Ovary (tissue), 3 donors: ENCODE measurements at regions not wholly inside any gene's neighbourhood (a gene's known extent, or its start where the extent isn't known, plus 50 kb on each side); places are given as distances from the start of the nearest gene placed in this dataset.

ENCODE experiments used
- POLR2A ChIP-seq: fragments of 450-650 bp; IDR thresholded peaks from one replicate; pipeline ENCODE4 v1.6.1; 2017; ENCODE audit warnings: antibody characterized with exemption, mild to moderate bottlenecking, moderate library complexity
- TF ChIP-seq, protein P1 (sequence below), 3 donors: fragments of 450-650 bp in 2 of 3; fragments of 200-600 bp in 1 of 3; IDR thresholded peaks; one replicate each; pipeline versions ENCODE4 v1.5.1 to v1.8.0; 2016 to 2022; ENCODE audit warnings: antibody characterized with exemption in 3 of 3, mild to moderate bottlenecking in 1 of 3
- donor health status: DM: no; HTN: no; CAD: no.

DNA sequence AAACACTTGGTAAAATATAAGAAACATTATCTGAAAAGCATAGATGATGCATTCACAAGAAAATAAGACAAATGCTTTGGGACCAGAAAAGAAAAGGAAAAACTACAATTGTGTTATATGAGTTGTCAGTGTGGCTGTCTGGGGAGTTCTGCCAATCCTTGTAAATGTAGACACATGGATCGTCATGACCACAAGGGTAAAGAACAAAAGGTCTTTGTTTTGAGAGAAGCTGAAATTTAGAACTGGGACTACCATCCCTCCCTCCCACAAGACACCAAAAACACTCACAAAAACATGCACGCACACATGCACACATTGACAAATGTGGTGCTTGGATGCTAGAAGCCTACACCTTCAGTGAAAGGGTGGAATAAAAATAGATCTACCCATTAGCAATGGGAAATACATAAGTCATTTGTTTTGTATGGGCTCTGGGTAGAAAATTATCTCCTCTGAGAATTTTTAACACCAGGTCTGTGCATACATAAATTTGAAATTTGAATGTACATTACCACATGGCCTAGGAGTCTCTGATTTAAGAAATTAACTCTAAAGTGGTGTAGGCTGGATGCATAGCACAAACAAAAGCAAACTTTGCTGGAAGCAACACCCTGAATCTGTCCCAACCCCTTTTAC lies 266.2 kb upstream of the SLC39A10 start:
- TF ChIP-seq, protein P1, sequence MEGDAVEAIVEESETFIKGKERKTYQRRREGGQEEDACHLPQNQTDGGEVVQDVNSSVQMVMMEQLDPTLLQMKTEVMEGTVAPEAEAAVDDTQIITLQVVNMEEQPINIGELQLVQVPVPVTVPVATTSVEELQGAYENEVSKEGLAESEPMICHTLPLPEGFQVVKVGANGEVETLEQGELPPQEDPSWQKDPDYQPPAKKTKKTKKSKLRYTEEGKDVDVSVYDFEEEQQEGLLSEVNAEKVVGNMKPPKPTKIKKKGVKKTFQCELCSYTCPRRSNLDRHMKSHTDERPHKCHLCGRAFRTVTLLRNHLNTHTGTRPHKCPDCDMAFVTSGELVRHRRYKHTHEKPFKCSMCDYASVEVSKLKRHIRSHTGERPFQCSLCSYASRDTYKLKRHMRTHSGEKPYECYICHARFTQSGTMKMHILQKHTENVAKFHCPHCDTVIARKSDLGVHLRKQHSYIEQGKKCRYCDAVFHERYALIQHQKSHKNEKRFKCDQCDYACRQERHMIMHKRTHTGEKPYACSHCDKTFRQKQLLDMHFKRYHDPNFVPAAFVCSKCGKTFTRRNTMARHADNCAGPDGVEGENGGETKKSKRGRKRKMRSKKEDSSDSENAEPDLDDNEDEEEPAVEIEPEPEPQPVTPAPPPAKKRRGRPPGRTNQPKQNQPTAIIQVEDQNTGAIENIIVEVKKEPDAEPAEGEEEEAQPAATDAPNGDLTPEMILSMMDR (IDR thresholded peaks at IDR 0.05) = no peak
- TF ChIP-seq POLR2A = no peak
